ENCODE measurements at regions not wholly inside any gene's neighbourhood (a gene's known extent, or its start where the extent isn't known, plus 50 kb on each side); places are given as distances from the start of the nearest gene placed in this dataset.

DNA sequence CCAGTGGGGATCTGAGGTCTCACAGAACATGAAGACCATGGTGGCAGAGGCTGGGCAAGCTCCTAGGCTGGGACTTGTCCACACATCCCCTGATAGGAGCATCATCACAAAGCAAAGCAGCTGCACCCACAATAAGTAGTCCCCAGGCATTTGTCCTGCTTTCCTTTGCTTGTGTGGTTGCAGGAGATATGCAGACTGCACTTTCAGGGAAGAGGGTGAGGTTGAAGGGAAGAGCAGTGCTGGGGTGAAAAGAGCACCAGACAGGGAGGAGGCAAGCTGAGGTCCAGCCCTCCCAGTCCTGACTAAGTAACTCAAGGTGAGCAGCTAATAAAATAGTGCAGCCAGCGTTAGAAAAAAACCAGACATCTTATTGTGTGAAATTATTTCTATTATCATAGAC is 383.6 kb downstream of the UQCRFS1 start:
- TF ChIP-seq CTCF (IDR thresholded peaks at IDR 0.05 in 8 of 11, conservative IDR thresholded peaks at IDR 0.05 in 3 of 11) (no peak), POLR2AphosphoS5 (IDR thresholded peaks at IDR 0.05) (no peak)

Measured in spleen (tissue), 7 donors.